SU-DHL-6 (cell line): ENCODE measurements at regions not wholly inside any gene's neighbourhood (a gene's known extent, or its start where the extent isn't known, plus 50 kb on each side); places are given as distances from the start of the nearest gene placed in this dataset.

ENCODE experiments used
- EZH2phosphoT487 ChIP-seq: fragments of 200-600 bp; sonication (generic), shearing (Covaris generic); conservative IDR thresholded peaks from 2 replicates; pipeline ENCODE4 v1.6.1; 2018; ENCODE audit warnings: mild to moderate bottlenecking, antibody characterized with exemption, low read length, moderate library complexity, mixed read lengths
- TF ChIP-seq, protein P1 (sequence below): fragments of 200-600 bp; sonication (generic); IDR thresholded peaks from one replicate; pipeline ENCODE4 v1.5.1; 2017; ENCODE audit warnings: antibody characterized with exemption, mild to moderate bottlenecking, low read length, moderate library complexity; ENCODE audit not compliant: insufficient read depth, poor library complexity, severe bottlenecking

DNA sequence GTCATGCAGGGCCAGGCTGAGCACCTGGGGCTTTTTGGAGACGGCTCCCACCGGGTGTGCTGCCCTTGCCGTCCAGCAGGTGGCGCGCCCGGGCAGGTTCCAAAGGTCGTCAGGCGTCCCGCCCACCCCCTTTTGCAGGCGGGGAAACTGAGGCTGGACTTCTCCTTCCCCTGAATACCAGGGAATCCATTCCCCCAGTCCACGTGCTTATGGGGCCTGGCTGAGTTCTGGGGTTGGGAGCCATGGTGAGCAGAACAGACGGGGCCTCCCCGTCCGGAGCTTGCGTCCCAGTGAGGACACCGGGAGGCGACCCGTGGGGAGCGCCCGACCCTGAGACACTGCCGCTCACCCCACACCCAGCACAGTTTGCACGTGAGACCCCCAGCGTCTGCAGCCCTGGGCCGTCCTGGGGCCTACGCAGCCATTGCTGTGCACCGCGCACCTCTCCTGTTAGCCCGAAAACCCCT is 51.8 kb upstream of the JPH3 start:
- TF ChIP-seq, protein P1, sequence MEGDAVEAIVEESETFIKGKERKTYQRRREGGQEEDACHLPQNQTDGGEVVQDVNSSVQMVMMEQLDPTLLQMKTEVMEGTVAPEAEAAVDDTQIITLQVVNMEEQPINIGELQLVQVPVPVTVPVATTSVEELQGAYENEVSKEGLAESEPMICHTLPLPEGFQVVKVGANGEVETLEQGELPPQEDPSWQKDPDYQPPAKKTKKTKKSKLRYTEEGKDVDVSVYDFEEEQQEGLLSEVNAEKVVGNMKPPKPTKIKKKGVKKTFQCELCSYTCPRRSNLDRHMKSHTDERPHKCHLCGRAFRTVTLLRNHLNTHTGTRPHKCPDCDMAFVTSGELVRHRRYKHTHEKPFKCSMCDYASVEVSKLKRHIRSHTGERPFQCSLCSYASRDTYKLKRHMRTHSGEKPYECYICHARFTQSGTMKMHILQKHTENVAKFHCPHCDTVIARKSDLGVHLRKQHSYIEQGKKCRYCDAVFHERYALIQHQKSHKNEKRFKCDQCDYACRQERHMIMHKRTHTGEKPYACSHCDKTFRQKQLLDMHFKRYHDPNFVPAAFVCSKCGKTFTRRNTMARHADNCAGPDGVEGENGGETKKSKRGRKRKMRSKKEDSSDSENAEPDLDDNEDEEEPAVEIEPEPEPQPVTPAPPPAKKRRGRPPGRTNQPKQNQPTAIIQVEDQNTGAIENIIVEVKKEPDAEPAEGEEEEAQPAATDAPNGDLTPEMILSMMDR = peak; percentile 93
- TF ChIP-seq EZH2phosphoT487 = no peak
